Uterus (tissue), 3 donors: ENCODE measurements at regions not wholly inside any gene's neighbourhood (a gene's known extent, or its start where the extent isn't known, plus 50 kb on each side); places are given as distances from the start of the nearest gene placed in this dataset.

ENCODE experiments used
- DNase-seq, 2 donors: peaks; one replicate each; pipeline ENCODE4 v3.0.0-alpha.2; 2019 to 2020
- H3K27ac ChIP-seq, 2 donors: fragments of 200-600 bp; sonication (generic); 1 replicate in 1 of 2; 2 replicates in 1 of 2; pipeline ENCODE4 v1.5.1; 2016 to 2018
- H3K27me3 ChIP-seq, 2 donors: fragments of 200-600 bp; sonication (generic); one replicate each; pipeline ENCODE4 v1.5.1; 2018 to 2019; ENCODE audit warnings: control low read depth in 1 of 2
- H3K36me3 ChIP-seq, 2 donors: fragments of 200-600 bp; sonication (generic); one replicate each; pipeline ENCODE4 v1.5.1; 2019; ENCODE audit warnings: control low read depth in 1 of 2
- H3K4me1 ChIP-seq, 2 donors: fragments of 200-600 bp; sonication (generic); one replicate each; pipeline ENCODE4 v1.5.1; 2018 to 2019; ENCODE audit warnings: control low read depth in 1 of 2
- H3K4me3 ChIP-seq, 2 donors: fragments of 200-600 bp; sonication (generic); 1 replicate in 1 of 2; 2 replicates in 1 of 2; pipeline ENCODE4 v1.5.1; 2018 to 2019; ENCODE audit warnings: mild to moderate bottlenecking in 1 of 2
- H3K9me3 ChIP-seq, 2 donors: fragments of 200-600 bp; sonication (generic); one replicate each; pipeline ENCODE4 v1.5.1; 2019; ENCODE audit warnings: control low read depth in 1 of 2
- CTCF ChIP-seq, 4 experiments: fragments of 200-600 bp in 2 of 4; fragments of 450-650 bp in 2 of 4; sonication (generic) in 2 of 4; IDR thresholded peaks; one replicate each; pipeline ENCODE4 v1.5.1; 2016 to 2019; ENCODE audit warnings: antibody characterized with exemption in 4 of 4, mild to moderate bottlenecking in 2 of 4, moderate library complexity in 1 of 4
- POLR2A ChIP-seq, 2 donors: fragments of 450-650 bp; IDR thresholded peaks; one replicate each; pipeline ENCODE4 v1.6.1; 2016; ENCODE audit warnings: antibody characterized with exemption in 2 of 2, mild to moderate bottlenecking in 1 of 2, moderate library complexity in 1 of 2
- intact Hi-C: fragments of 100-400 bp; cut with DNase I; formaldehyde crosslinking; loops from one replicate; pipeline ENCODE4 v1.15.1; 2023; ENCODE audit warnings: low total_unique reads
- donor health status: DM: yes; HTN: yes; CAD: no.

DNA sequence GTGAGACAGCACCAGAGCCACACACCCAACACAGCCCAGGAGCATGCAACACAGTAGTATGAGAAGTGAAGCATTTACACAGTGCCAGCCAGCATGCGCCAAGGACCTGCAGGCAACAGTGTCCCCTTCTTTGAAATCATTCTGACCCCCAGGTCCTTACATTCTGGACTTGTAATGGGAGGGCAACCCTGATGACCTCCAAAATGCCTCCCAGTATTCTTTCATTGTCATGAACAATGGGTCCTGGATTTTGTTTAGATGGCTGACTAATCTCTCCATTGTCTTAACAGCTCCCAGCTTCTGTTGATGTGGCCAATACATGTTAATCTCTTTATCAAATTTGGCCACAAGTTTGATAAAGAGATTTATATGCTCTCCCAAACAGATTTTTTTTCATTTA lies 417.1 kb downstream of the DMRTA1 start:
- Histone ChIP-seq H3K4me1 (no peaks in the 10 kb centered on the region), H3K27ac (no peak overlapping the region), H3K27me3 (no peaks in the 10 kb centered on the region), H3K9me3 (no peaks in the 10 kb centered on the region), H3K36me3 (no peaks in the 10 kb centered on the region), H3K4me3 (no peak overlapping the region)
- DNase-seq = no peak
- intact Hi-C loops = no loop called here
- TF ChIP-seq CTCF (IDR thresholded peaks at IDR 0.05) (no peak), POLR2A (IDR thresholded peaks at IDR 0.05) (no peak)

DNA sequence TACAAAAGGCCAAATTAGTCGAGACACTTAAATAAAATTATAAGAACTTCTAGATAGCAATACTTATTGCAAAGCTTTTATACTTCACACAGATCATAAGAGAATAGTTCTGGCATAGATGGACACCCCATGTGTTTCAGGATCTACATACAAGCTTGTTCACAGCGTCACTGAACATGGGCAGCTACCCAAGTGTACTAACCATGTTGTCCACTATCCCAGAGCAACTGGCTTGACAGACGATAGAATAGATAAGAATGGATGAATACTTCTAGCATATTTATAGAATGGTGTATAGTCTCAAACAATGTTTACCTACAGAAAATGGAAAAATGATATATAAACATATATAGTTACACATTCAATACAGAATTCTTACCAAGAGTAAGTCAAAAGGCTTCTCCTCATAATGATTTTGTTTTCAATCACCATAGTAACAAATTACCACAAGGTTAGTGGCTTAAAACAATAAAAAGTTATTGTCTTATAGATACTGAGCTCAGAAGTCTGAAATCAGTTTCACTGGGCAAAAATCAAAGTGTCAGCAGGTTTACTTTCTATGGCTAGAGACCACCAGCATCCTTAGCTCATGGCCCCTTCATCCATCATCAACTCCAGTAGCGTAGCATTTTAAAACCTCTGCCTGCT lies 446.7 kb downstream of the DMRTA1 start:
- no peak for DNase-seq

DNA sequence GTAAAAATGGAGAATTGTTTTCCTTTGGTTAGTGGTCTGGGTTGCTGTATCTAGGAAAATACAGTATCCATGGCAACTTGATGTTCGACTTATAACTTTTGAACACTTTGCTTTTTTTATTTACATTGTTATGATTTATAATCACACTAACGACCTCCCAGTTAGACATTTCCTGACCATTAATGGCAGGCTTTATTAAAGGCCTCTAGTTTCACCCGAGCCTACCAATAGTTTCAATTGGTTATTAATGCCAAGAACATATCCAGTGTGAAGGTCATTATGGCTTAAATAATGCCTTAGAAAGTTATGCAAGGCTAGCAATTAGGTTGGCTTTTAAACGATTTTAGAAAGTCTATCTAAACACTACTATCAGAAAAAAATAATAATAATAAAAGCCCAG lies 452.0 kb downstream of the DMRTA1 start:
- no peak for DNase-seq
- H3K27me3 ChIP-seq = no peaks in the 10 kb centered on the region
- no peaks in the 10 kb centered on the region for H3K36me3 ChIP-seq
- no peak for TF ChIP-seq POLR2A (IDR thresholded peaks at IDR 0.05)
- TF ChIP-seq CTCF (IDR thresholded peaks at IDR 0.05) = no peak
- H3K4me1 ChIP-seq = no peaks in the 10 kb centered on the region
- H3K4me3 ChIP-seq = no peak overlapping the region
- no peaks in the 10 kb centered on the region for H3K9me3 ChIP-seq
- intact Hi-C loops = no loop called here
- H3K27ac ChIP-seq = no peak overlapping the region

More for the DNA sequence above, 446.7 kb downstream of the DMRTA1 start:
- TF ChIP-seq POLR2A (IDR thresholded peaks at IDR 0.05) = no peak
- TF ChIP-seq CTCF (IDR thresholded peaks at IDR 0.05) = no peak
- Histone ChIP-seq H3K4me3 (no peak overlapping the region), H3K9me3 (no peaks in the 10 kb centered on the region), H3K27ac (no peak overlapping the region), H3K36me3 (no peaks in the 10 kb centered on the region), H3K4me1 (no peaks in the 10 kb centered on the region), H3K27me3 (no peaks in the 10 kb centered on the region)
- intact Hi-C loops = no loop called here

GRCh38 chr9:22911632-22912031 lies 465.0 kb downstream of the DMRTA1 start:
- TF ChIP-seq CTCF (IDR thresholded peaks at IDR 0.05) (no peak), POLR2A (IDR thresholded peaks at IDR 0.05) (no peak)
- Histone ChIP-seq H3K4me1 (no peaks in the 10 kb centered on the region), H3K27me3 (no peaks in the 10 kb centered on the region), H3K36me3 (no peaks in the 10 kb centered on the region), H3K27ac (no peak overlapping the region), H3K4me3 (no peak overlapping the region), H3K9me3 (no peaks in the 10 kb centered on the region)
- intact Hi-C loops = no loop called here
- DNase-seq = no peak

- no peak for DNase-seq
- Histone ChIP-seq H3K9me3 (no peaks in the 10 kb centered on the region), H3K36me3 (no peaks in the 10 kb centered on the region), H3K27me3 (no peaks in the 10 kb centered on the region), H3K27ac (no peak overlapping the region), H3K4me3 (no peak overlapping the region), H3K4me1 (no peaks in the 10 kb centered on the region)
- TF ChIP-seq CTCF (IDR thresholded peaks at IDR 0.05) = no peak
- TF ChIP-seq POLR2A (IDR thresholded peaks at IDR 0.05) = no peak
- intact Hi-C loops = no loop called here
Observed at GRCh38 chr9:22913026-22913425, 466.4 kb downstream of the DMRTA1 start.
